ENCODE measurements at regions not wholly inside any gene's neighbourhood (a gene's known extent, or its start where the extent isn't known, plus 50 kb on each side); places are given as distances from the start of the nearest gene placed in this dataset.
A peak's percentile ranks its signal among the peaks of the same experiment; 100 is the strongest.
"Not testable (repeated sequence)": the region's sequence is repeated elsewhere in the genome, so short reads cannot be mapped to it uniquely, and the experiment has no call there.

- no peak for DNase-seq (ENCODE audit: low read depth in 2 of 2)
Observed at GRCh38 chrX:63285375-63285774, 65.8 kb downstream of the SPIN4 start.

GRCh38 chrX:63284659-63285058 lies 66.5 kb downstream of the SPIN4 start:
- no peak for DNase-seq (ENCODE audit: low read depth in 2 of 2)

- DNase-seq (ENCODE audit: low read depth in 2 of 2): no peak
Observed at GRCh38 chrX:63283348-63283747, 67.8 kb downstream of the SPIN4 start.

- no peak for DNase-seq (ENCODE audit: low read depth in 2 of 2)
Observed at GRCh38 chrX:63282828-63283227, 68.3 kb downstream of the SPIN4 start.

- DNase-seq (ENCODE audit: low read depth in 2 of 2): no peak
Observed at GRCh38 chrX:63282077-63282476, 69.1 kb downstream of the SPIN4 start.

GRCh38 chrX:63281465-63281864 lies 69.7 kb downstream of the SPIN4 start:
- DNase-seq (ENCODE audit: low read depth in 2 of 2): no peak

GRCh38 chrX:63277394-63277793 lies 73.7 kb downstream of the SPIN4 start:
- not testable (repeated sequence) for DNase-seq (ENCODE audit: low read depth in 2 of 2)

GRCh38 chrX:63275127-63275526 lies 76.0 kb downstream of the SPIN4 start:
- peak in 1 of 2 experiments; percentile 5 for DNase-seq (ENCODE audit: low read depth in 2 of 2)

- DNase-seq (ENCODE audit: low read depth in 2 of 2): no peak
Observed at GRCh38 chrX:63270873-63271272, 80.3 kb downstream of the SPIN4 start.

- no peak for DNase-seq (ENCODE audit: low read depth in 2 of 2)
Observed at GRCh38 chrX:63258144-63258543, 93.0 kb downstream of the SPIN4 start.

- peak in 1 of 2 experiments; percentile 0 for DNase-seq (ENCODE audit: low read depth in 2 of 2)
Observed at GRCh38 chrX:63250253-63250868, 100.8 kb downstream of the SPIN4 start.

GRCh38 chrX:63242689-63243088 lies 108.4 kb downstream of the SPIN4 start:
- DNase-seq (ENCODE audit: low read depth in 2 of 2): not testable (repeated sequence)

GRCh38 chrX:63235963-63236362 lies 115.2 kb downstream of the SPIN4 start:
- not testable (repeated sequence) for DNase-seq (ENCODE audit: low read depth in 2 of 2)

- not testable (repeated sequence) for DNase-seq (ENCODE audit: low read depth in 2 of 2)
Observed at GRCh38 chrX:63233013-63233412, 118.1 kb downstream of the SPIN4 start.

GRCh38 chrX:63218202-63218601 lies 132.9 kb downstream of the SPIN4 start:
- not testable (repeated sequence) for DNase-seq (ENCODE audit: low read depth in 2 of 2)

GRCh38 chrX:63217549-63217948 lies 133.6 kb downstream of the SPIN4 start:
- DNase-seq (ENCODE audit: low read depth in 2 of 2): not testable (repeated sequence)

GRCh38 chrX:63209645-63210044 lies 141.5 kb downstream of the SPIN4 start:
- DNase-seq (ENCODE audit: low read depth in 2 of 2): not testable (repeated sequence)

GRCh38 chrX:63209128-63209527 lies 142.0 kb downstream of the SPIN4 start:
- DNase-seq (ENCODE audit: low read depth in 2 of 2): not testable (repeated sequence)

GRCh38 chrX:63204266-63205074 lies 146.7 kb downstream of the SPIN4 start:
- not testable (repeated sequence) for DNase-seq (ENCODE audit: low read depth in 2 of 2)

GRCh38 chrX:63201987-63202386 lies 149.1 kb downstream of the SPIN4 start:
- DNase-seq (ENCODE audit: low read depth in 2 of 2): not testable (repeated sequence)

- DNase-seq (ENCODE audit: low read depth in 2 of 2): not testable (repeated sequence)
Observed at GRCh38 chrX:63198693-63199092, 152.4 kb downstream of the SPIN4 start.

GRCh38 chrX:63192366-63193041 lies 158.6 kb downstream of the SPIN4 start:
- DNase-seq (ENCODE audit: low read depth in 2 of 2): not testable (repeated sequence)

GRCh38 chrX:63186137-63186536 lies 165.0 kb downstream of the SPIN4 start:
- no peak for DNase-seq (ENCODE audit: low read depth in 2 of 2)
